ENCODE measurements at regions not wholly inside any gene's neighbourhood (a gene's known extent, or its start where the extent isn't known, plus 50 kb on each side); places are given as distances from the start of the nearest gene placed in this dataset.
A peak's percentile ranks its signal among the peaks of the same experiment; 100 is the strongest.
"Not testable (repeated sequence)": the region's sequence is repeated elsewhere in the genome, so short reads cannot be mapped to it uniquely, and the experiment has no call there.

DNA sequence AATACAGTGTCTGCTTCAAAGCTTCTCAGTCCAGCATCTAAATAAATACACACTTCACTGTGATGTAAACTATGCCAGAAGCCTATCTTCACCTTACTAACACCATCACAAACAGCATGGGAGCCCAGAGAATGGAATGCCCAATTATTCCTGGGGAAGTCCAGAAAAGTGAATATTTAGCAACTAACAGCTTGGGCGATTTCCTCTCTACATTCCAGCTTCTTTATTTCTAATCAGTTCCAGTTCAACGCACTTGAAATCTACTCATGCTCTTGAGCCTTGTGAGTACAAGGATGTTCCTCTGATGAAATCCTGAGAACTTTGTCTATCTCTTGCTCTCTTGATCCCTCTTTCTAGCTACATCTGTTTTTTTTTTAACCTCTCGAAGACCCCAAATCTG is 100.4 kb upstream of the C9orf72 start:
- FAIRE-seq = no peak

DNA sequence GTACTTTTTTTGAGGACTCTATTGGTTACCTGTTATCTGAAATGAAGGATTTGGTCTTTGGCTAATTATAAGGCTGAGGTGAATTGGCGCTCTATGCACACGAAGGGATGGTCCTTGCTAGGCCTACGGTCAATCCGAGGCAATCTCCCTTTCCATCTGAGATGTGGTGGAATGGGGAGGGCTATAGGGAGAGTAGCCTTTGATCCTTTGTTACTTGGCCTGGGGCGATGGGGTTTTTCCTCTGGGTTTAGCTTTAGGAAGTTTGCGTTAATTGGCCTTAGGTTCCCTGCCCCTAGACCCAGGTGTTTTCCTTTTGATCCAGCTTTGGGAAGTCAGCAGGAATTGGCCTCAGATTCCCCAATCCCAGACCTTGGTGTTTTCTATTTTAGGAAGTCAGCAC is 102.1 kb upstream of the C9orf72 start:
- FAIRE-seq = no peak

DNA sequence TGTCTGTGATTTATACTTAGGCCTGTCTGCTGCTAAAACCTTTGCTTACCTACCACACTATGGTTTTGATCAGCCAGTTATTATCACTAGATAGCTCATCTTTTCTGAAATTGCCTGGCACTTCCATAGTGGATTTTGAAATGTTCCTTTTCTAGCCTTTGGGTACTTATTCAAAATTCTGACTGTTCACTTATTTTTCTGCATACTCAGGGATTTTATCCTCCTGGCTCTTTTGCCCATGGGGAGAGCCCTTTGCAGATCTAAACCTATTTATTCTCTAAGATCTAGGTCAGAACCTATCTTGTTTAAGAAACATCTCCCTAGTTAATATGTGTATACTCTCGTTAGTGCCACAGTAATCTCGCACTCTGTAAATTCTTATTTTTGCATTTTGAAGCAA is 103.5 kb upstream of the C9orf72 start:
- no peak for FAIRE-seq

DNA sequence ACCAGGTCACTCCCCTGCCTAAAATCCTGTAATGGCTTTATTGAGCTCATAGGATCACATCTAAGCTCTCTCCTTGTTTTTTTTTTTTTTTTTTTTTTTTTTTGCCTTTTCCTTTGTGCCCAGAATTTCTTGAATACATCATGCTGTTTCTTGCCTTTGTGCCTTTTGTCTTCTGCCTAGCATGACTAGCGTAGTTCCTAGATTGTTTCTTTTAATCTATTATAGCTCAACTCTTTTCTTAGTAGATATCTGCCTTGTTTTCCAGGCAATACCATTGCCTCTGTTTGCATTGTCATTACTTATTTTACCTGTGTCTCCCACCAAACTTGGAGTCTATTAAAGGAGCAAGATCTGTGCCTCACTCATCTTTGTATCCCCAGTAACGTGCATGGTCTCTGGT is 106.1 kb upstream of the C9orf72 start:
- FAIRE-seq = no peak

DNA sequence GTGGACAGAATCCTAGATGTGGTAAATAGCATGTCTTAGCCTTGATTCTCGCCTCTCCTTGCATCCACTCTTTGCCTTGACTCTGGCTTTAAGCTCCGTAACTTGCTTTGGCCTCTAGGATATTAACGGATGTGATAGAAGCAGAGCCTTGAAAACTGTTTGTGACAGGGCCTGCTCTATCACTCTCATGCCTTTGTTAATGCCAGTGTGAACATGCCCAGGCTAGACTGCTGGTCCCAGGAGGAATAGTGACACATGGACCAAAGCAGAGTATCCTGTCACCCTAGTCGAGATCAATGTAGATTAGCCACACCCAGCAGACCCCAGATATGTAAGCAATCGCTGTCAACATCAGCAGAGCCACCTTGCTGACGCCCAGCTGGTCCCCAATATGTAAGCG is 109.9 kb upstream of the C9orf72 start:
- no peak for FAIRE-seq

DNA sequence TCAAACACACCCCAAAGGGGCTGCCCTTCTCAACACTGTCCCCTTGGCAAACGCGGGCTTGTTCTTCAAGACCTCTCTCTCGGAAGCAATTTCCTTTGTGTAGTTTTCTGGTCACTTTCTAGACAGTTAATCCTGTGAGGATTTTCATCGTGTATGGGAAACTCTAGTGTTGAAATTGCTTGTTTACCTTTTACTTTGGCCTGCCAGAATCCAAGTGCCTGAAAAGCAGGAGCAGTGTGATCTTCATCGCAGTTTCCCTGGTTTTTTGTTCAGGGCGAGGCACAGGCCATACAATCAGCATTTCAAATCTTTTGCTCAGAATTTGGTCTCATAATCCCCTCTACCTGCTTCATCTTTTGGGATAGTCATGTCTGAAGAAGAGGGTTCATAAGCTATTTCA is 115.7 kb upstream of the C9orf72 start:
- FAIRE-seq = no peak

DNA sequence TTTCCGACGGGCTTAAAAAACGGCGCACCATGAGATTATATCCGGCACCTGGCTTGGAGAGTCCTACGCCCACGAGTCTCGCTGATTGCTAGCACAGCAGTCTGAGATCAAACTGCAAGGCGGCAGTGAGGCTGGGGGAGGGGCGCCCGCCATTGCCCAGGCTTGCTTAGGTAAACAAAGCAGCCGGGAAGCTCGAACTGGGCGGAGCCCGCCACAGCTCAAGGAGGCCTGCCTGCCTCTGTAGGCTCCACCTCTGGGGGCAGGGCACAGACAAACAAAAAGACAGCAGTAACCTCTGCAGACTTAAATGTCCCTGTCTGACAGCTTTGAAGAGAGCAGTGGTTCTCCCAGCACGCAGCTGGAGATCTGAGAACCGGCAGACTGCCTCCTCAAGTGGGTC is 117.5 kb upstream of the C9orf72 start:
- not testable (repeated sequence) for FAIRE-seq

DNA sequence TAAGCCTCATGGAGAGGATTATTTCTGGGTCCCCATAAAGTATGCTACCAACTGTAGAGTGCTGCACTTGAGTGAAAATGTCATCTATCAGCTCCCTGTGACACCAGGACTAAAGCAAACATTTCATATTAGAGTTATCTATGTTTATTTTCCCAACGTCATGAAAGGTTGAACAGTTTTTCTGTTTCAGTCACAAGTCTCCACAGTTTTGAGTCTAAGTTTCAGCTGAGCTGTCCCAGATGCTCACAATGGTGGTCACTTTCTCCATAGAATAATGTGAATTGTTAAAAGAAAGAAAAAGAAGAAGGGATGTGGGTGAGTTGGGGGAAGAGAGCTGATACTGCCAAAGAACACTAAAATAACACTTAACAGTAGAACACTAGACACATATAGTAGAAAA is 126.3 kb upstream of the C9orf72 start:
- no peak for FAIRE-seq

DNA sequence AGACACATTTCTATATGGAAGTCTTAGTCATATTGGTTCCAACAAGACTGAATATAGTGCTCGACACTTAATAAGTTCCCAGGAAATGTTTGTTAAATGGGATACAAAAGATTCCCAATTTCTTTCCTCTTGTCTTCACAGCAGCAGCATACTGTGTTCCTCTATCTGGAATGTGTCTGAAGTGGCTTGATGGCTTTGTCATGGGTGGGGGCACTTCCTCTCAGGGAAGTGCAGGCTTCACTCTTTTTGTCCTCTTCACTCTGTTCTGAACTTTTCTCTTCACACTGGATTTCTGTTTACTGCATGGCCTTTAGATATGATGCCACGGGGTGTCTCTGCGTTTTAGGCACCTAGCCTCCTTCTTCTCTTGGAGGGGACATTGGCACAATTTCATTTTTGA is 127.7 kb upstream of the C9orf72 start:
- FAIRE-seq = no peak

DNA sequence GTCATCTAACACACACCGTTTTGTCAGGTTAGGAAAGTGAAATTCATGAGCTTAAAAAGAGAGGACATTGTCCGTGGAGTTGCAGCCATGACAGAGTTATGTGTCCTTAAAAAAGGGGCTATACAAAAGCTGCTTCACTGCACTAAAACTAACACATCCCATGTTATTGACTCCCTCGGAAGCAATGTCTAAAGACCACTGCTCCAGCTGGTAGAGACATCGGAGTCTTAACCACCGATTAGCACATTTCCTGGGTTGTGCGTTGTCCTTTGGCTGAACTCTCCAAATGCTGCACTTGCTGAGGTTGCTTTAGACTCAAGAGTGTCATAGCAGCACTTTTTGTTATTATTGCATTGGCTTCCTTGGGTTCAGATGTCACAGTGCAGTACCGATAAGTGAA is 128.3 kb upstream of the C9orf72 start:
- no peak for FAIRE-seq

DNA sequence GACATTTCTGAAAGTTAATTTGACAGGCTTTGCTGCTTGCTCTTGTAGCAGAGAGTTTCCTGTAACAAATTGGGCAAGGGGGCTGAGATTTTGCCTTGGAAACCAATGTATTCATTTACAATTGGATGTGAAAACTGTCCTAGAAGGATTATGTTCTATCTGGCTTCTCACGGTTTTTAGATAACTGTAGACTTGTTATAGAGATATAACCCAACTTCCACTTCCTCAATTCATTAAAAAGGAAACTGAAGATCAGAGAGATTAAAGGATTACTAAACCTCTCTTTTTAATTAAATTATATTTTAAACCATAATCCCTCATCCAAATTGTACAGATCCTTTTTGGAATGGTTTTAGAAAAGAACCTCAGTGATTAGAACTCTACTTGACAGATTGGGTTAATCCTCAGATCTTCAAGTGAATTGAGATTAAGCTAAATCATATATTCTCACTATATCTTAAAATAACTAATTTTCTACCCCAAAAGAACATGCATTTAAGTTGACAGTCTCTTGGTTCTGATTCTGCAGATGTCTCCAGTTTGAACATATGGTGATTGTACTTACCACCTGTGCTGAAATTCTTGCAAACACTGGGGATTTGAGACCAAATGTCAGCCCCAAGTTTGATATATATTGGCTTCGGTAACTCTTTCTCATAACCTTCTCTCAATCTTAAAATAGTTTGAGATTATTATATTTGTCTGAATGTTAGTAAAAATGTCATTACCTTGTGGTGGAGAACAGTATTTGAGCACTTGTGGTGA is 130.1 kb upstream of the C9orf72 start:
- FAIRE-seq = no peak

DNA sequence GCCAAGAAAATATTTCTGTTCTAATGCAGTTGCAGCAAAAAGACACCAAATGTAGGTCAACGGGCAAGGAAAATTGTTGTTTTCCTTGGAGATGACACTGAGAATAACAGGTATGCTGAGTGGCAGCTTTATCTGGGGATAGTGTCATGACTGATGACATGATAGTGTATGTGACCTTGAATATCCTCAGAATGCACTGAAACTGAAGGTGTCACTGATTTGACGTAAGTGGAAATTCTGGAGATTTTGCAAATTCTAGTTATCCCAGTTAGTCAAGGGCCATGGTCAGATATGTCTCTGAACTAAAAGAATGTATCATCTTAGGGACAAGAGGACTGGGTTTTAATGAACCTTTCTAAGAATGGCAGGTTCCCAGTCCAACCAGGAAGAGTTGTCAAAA is 138.0 kb upstream of the C9orf72 start:
- FAIRE-seq = no peak

DNA sequence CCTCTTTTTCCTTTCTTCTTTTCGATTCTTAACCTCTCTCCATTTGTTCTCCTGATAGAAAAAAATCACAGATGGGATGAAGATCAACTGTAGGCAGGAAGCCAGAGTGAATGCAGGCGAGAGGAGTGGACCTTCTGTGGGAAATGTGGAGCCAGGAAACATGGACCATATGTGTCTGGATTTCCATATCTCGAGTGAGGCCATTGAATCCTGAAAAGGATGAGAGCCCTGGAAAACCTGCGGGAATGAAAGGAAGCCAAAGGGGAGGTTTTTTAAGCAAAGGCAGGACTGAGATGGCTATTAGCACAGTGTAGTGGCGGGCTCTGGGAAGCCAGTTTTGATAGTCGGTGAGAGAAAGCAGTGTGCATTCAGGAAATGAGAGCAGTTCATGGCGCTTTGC is 139.5 kb upstream of the C9orf72 start:
- FAIRE-seq = no peak

DNA sequence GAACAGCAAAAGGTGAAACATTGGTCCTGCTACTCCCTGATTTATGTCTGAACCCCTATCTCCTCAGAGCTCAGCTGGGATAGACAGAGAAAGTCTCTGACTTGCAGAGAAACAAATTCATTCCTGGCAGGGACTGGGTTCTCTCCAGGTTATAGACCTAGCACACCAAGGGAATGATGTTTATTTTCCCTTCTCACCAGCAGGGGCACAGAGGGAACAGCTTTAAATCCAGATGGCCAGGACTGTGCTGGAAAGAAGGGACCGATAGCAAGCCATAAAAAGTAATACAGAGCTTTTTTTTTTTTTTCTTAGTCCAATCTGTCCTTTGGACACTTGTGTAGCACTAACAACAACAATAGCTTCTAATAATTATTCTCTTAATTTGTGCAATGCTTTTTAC is 141.1 kb upstream of the C9orf72 start:
- FAIRE-seq = no peak

DNA sequence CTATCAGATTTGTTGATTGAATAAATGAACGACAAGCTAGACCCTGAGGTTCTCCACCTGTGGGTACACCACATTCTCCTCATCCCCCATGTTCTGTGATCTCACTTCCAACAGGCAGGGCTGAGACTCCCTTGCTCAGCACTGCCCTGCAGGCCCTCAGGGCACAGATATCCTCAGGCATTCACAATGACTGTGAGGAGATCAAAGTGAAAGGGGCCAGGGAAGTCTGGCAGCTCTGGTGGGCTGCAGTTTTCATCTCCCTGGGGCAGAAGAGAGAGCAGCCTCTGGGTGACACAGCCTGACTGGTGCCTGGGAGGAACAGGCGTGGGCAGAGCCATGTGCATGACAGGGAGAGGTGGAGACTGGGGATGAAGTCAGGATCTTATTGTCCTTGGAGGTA is 142.4 kb upstream of the C9orf72 start:
- no peak for FAIRE-seq

DNA sequence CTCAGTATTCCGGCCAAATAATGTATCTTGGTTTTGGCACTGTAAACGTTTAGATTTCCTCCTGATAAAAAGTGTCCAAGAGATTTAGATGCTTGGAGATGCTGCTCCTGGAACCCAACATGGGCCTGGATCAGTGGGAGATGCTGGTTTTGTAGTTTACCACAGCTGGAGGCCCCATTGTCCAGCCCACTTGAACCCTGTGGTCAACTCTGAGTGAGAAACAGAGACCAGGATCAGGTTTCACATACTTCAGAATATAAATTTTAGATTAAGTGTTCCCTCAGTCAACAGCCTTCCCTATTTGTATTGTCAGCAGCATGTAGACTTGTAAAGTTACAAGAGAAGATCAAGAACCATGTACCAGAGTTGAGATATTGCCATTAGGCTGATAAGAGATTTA is 144.7 kb upstream of the C9orf72 start:
- FAIRE-seq = no peak

DNA sequence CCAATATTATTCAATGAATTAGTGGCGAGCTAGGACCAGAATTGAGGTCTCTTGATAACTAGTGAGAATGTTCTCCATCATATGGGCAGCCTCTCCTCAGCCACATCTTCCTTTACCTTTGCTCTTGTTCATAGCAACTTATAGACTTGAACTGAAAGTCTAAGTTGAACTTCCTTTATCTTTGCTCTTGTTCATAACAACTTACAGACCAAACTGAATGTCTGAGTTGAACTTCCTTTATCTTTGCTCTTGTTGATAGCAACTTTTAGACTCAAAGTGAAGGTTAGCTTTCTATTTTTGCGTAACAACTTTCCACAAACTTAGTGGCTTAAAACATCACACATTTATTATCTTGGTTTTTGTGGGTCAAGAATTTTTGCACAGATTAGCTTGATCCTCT is 146.4 kb upstream of the C9orf72 start:
- no peak for FAIRE-seq

DNA sequence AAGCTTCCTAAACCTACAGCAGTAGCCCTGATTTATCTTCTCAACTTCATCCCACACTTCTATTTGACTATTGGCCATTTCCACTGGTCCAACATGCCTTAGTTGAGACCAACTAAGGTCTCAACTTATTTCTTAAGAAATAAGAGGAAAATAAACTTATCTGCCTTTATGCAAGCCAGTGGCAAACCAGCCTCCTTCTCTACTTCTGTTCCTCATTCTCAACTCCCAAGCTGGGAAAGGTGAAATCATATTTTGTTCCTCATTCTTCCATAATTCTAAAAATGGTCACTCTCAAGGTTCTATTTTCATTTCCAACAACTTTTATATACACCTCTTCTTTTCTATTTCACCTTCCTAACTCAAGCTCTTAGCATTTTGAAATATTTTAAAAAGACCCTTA is 149.6 kb upstream of the C9orf72 start:
- FAIRE-seq = no peak

DNA sequence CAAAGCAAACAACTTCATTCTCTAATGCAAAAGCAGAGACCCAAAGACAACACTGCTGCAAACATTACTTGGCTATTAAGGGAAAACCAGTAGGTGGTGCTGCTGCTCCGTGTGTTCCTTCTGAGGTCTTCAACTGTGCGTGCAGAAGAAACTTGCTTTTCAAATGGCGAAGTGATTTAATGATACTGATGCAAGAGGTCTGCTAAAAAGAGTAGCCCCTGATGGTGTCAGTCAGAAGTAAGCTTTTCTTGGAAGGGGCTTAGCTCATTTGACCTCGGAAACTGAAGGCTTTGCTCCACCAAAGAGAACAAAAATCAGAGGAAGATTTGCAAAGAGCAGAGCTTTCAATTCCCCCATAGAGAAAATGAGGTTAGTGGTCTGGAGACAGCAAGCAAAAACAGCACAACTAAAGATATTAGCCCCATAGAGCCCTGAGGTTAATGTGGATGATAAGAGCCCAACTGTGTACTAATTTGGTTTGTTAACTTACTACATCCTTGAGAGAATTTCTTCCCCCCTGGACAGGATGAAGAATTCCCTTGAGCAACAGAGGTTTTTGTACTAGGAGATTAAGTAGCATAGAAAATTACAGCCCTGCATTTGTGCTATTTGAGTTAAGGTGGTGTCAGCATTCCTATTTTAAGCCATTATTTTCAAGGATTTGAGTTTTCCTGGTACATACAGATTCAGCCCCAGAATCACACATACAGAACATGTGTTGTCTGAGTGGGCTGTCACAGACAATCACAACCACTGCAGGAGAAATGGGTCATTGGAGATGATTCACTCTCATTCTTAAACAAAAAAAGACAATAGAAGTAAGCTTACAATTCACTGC is 153.2 kb upstream of the C9orf72 start:
- peak; percentile 97 for FAIRE-seq

DNA sequence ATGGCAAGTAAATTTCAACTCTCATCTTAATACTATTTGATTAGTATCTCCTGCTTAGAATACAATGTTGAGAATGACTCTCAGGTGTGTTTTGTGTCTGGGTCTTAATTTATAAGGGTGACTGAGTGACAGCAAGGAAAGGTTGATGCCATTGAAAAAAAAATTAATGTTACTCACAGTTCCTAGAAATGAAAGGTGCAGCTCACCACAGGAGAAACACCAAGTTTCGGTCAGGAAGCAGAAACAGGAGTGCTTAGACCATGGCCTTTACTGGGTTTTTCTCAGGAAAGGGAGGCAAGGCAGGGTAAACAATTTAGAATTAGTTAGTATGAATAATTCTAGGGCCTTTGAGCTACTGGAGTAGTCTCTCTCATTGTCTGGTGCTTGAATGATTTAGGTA is 159.2 kb upstream of the C9orf72 start:
- no peak for FAIRE-seq

DNA sequence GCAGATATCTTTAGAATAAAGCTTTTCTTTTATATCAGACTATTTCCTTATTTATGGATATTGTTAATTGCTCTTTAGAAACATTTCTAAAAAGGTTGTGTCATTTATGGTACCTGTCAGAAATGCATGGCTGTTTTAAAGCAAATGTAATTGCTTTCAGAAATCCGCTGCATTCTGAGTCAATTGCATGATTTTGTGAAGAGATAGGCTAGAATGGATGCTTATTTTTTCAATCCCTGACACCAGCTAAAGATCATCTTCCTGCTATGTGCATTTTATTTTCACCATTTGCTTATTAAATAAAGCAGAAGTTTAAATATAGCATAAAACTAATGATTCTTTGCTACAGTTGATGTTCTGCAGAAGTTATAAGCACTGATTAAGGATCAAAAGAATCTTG is 170.2 kb upstream of the C9orf72 start:
- FAIRE-seq = no peak

DNA sequence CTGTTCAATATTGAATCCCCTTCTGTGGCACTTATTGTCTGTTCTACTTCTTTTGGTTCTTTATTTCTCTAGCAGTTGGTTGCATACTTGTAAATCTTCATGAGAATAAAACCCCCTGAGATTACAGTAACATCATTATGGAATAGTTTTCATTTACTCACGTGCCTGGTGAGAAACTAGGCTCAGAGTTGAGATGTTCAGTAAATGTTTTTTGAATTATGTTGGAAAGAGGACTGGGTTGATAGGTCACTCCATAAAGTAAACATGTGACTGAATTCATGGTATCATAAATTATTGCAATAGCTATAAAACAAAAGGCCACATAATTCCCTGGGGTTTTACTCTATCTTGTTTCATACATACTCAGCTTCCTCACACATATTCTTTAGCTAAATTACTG is 174.2 kb upstream of the C9orf72 start:
- no peak for FAIRE-seq

DNA sequence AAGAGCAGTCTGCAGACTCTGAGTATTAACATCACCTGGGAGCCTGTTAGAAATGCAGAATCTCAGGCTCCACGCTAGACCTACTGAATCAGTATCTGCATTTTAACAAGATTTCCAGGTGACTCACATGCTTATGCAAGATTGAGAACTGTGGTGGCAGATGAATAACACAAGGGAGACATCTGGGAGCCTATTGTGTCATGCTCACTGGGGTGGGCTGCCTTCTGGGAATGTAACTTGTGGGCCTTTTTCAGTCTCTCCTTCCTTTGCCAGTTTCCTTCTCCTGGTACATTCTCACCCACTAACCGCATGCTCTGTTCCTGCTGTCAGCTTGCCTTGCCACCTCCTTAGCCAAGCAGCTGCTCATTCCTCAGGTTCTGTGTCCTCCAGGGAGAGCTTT is 176.6 kb upstream of the C9orf72 start:
- no peak for FAIRE-seq

DNA sequence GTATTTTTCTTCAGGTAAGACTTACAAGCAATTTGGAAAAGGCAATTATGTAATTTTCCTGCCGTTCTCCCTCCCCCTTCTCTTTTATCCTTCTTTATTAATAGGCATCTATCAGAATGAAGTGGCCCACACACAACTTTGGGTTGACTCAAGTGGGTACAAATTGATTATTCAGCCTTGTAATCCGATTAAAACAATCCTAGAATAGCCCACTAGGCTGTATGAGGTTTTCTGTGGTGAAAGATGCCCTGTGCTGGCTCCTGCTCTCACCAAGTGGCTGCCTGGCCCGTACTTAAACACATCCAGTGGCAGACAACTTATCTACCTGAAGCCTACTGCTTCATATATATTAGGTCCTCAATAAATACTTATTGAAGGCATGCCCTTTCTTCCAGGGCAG is 177.3 kb upstream of the C9orf72 start:
- no peak for FAIRE-seq

DNA sequence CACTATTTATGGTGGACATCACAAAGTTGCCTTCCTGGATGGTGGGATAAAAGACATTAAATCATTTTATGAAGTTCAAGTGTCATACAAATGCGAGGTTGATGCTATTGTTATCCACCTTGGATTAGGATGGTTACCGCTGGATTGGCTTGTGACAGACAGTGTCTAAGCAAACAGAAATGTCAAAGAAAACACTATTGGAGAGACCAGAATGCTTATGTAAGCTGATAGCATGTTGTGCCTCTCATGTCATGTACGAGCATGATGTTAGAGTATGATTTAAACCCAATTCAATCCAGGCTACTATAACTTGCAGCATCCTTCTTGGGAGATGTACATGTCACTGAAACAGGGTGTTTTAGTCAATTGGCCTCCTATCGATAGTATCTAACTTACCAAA is 178.8 kb upstream of the C9orf72 start:
- FAIRE-seq = no peak

Measured in islet of Langerhans (tissue), 1 donor.